ENCODE measurements at regions not wholly inside any gene's neighbourhood (a gene's known extent, or its start where the extent isn't known, plus 50 kb on each side); places are given as distances from the start of the nearest gene placed in this dataset.

DNA sequence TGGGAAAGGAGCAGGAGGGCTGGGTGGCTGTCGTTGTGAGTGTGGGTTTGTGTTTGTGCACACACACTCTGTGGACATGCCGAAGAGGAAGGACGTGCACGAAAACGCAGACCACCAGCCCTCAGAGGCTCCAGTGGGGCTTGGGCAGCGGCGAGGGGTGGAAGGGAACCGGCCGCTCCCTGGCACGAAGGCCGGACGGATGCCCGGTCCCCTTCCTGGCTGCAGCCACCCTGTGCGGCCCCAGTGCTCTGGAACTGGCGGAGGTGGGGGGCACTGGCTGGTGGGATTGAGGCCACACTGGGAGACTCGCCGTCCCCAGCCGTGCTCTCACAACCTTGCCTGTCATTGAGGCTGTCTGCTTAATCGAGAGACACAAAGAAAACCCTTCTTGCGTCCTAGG, 852.6 kb upstream of the SALL3 start:
- TF ChIP-seq, protein P1, sequence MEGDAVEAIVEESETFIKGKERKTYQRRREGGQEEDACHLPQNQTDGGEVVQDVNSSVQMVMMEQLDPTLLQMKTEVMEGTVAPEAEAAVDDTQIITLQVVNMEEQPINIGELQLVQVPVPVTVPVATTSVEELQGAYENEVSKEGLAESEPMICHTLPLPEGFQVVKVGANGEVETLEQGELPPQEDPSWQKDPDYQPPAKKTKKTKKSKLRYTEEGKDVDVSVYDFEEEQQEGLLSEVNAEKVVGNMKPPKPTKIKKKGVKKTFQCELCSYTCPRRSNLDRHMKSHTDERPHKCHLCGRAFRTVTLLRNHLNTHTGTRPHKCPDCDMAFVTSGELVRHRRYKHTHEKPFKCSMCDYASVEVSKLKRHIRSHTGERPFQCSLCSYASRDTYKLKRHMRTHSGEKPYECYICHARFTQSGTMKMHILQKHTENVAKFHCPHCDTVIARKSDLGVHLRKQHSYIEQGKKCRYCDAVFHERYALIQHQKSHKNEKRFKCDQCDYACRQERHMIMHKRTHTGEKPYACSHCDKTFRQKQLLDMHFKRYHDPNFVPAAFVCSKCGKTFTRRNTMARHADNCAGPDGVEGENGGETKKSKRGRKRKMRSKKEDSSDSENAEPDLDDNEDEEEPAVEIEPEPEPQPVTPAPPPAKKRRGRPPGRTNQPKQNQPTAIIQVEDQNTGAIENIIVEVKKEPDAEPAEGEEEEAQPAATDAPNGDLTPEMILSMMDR (IDR thresholded peaks at IDR 0.05; ENCODE audit: extremely low read depth, insufficient read depth, missing control alignments): no peak
- DNase-seq (ENCODE audit: low spot score): no peak
- in situ Hi-C loops (cut with MboI; ENCODE audit: low pct_unique_long_range_greater_than_20kb, low sequenced_read_pairs, unreplicated experiment): no loop called here

DNA sequence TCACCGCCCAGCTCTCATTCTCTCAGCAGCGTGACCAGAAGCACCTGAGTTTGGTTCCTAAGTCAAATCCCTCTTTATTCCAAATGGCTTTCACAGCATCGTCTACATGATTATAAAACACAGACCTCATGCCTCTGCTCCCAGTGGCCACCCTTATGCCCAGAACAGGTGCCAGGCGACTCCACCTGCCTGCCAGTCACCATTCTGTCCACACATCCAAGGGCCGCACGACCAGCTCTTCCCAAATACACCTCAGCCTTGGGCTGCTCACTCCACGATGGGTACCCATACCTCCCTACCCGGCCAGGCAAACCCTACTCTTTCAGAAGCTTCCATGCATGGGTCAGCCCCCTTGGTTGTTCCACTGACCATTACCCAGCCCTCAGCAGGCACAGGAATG, 851.6 kb upstream of the SALL3 start:
- TF ChIP-seq, protein P1 (IDR thresholded peaks at IDR 0.05; ENCODE audit: extremely low read depth, insufficient read depth, missing control alignments): no peak
- in situ Hi-C loops (cut with MboI; ENCODE audit: low pct_unique_long_range_greater_than_20kb, low sequenced_read_pairs, unreplicated experiment): no loop called here
- no peak for DNase-seq (ENCODE audit: low spot score)

DNA sequence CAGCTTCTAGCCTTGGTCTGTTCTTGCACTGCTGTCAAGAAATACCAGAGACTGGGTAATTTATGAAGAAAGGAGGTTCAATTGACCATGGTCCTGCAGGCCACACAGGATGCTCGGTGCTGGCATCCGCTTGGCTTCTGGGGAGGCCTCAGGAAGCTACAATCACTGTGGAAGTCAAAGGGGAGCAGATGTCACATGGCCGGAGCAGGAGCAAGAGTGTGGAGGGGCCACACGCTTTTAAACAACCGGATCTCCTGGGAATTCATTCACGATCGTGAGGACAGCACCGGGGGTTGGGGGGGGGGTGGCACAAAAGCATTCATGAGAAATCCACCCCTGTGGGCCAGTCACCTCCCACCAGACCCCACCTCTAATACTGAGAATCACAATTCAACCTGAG, 850.4 kb upstream of the SALL3 start:
- in situ Hi-C loops (cut with MboI; ENCODE audit: low pct_unique_long_range_greater_than_20kb, low sequenced_read_pairs, unreplicated experiment): no loop called here
- TF ChIP-seq, protein P1 (IDR thresholded peaks at IDR 0.05; ENCODE audit: extremely low read depth, insufficient read depth, missing control alignments): no peak
- DNase-seq (ENCODE audit: low spot score): no peak

DNA sequence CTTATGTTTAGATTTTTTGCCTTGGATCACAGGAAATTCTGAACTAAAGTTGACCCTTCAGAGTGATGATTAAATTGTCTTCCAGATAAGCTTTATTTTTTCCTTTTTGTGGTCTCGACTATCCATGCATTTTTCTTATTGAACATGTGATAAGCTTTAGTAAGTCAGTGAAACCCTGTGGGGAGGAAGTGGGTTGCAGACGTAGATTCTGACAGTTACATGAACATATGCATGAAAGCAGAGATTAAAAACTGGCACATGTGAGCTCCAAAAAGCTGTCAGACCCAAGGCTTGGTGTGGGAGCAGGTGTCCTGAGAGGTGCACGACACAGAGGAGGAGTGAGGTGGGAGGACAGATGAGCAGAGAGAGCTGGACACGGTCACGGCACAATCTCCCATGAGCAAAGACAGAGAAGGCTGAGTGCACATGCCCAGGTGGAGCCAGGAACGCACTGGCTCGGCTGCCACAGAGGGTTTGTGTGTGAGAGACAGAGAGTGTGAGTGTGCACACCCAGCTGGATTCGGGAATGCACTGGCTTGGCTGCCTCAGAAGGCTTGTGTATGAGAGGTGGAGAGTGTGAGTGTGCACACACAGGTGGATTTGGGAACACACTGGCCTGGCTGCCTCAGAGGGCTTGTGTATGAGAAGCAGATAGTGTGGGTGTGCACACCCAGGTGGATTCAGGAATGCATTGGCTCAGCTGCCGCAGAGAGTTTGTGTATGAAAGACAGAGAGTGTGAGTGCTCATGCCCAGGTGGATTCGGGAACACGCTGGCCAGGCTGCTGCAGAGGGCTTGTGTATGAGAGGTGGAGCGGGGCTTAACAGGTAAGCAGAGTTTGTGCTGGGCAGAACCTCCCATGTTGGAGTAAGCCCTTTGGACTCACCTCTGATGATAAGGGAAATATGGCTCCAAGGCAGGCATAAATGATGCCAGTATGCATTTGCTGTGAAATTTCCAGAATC, 849.1 kb upstream of the SALL3 start:
- in situ Hi-C loops (cut with MboI; ENCODE audit: low pct_unique_long_range_greater_than_20kb, low sequenced_read_pairs, unreplicated experiment): no loop called here
- DNase-seq (ENCODE audit: low spot score): no peak

DNA sequence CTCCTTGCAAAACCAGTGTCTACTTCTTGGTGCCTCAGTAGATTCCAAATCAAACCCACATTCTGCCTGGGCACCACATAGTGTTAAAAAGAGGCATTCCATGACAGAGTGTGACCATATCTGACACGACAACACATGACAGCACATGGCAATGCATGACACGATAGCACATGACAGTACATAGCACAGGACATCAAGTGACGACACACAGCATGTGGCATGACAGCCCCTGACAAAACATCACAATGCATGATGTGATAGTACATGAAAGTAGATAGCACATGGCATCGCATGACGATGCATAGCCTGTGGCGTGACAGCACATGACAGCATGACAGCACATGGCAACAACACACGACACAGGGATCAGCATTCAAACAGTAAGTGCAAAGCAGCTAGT, 845.9 kb upstream of the SALL3 start:
- no peak for DNase-seq (ENCODE audit: low spot score)
- in situ Hi-C loops (cut with MboI; ENCODE audit: low pct_unique_long_range_greater_than_20kb, low sequenced_read_pairs, unreplicated experiment): no loop called here

More for the DNA sequence above, 849.1 kb upstream of the SALL3 start:
- TF ChIP-seq, protein P1 (IDR thresholded peaks at IDR 0.05; ENCODE audit: extremely low read depth, insufficient read depth, missing control alignments): no peak

DNA sequence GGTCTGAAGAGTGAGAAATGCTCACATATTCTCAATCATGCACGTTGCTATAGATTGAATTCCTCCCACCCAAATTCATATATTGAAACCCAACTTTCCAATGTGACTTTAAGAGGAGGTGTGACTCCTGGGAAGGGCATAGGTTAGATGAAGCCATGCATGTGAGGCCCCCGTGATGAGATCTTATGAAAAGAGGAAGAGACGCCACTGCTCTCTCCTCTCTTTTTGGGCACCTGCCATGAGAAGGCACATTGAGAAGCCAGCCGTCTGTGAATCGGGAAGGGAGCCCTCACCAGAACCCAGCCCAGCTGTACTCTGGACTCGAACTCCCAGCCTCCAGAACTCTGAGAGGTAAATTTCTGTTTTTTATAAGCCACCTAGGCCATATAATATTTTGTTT, 842.6 kb upstream of the SALL3 start:
- in situ Hi-C loops (cut with MboI; ENCODE audit: low pct_unique_long_range_greater_than_20kb, low sequenced_read_pairs, unreplicated experiment): no loop called here
- TF ChIP-seq, protein P1 (IDR thresholded peaks at IDR 0.05; ENCODE audit: extremely low read depth, insufficient read depth, missing control alignments): no peak
- no peak for DNase-seq (ENCODE audit: low spot score)

More for the DNA sequence above, 845.9 kb upstream of the SALL3 start:
- TF ChIP-seq, protein P1 (IDR thresholded peaks at IDR 0.05; ENCODE audit: extremely low read depth, insufficient read depth, missing control alignments): no peak
